ENCODE measurements at regions not wholly inside any gene's neighbourhood (a gene's known extent, or its start where the extent isn't known, plus 50 kb on each side); places are given as distances from the start of the nearest gene placed in this dataset.
"Not testable (repeated sequence)": the region's sequence is repeated elsewhere in the genome, so short reads cannot be mapped to it uniquely, and the experiment has no call there.

DNA sequence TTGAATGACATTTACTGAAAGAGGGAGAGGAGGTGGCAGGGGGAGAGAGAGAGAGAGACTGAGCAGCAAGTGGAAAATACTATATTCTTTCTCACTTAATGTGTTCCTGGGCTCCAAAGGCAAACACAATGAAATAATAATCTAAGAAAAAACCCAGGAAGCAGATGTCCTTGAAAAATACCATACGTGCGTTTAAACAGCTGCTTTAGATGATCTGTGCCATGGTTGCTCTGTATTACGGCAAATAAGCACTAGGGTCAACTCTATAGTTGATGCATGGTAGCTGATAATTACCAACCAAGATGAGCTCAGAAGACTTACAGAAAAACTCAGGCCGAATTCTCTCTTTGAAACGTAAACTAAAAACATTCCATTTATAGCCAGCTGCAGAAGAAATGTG, 410.3 kb upstream of the TBL1XR1 start:
- no peak for FAIRE-seq

DNA sequence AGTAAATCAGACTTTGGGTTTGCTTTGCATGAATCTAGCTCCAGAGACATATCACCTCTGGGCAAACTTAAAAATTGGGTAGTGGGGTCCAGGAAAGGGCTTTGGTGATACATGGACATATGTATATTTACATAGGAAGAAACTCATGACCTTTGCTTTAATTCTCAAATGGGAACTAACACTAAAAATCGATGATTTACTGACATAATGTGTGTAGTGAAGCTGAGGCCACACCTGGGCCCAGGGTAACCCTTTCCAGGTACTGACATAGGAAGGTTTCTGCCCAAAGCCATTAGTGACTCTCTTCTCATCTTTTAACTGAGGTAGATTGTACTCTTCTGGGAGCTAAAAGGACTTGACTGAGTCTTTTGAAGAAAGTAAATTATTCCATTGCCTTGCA, 411.2 kb upstream of the TBL1XR1 start:
- FAIRE-seq: no peak

DNA sequence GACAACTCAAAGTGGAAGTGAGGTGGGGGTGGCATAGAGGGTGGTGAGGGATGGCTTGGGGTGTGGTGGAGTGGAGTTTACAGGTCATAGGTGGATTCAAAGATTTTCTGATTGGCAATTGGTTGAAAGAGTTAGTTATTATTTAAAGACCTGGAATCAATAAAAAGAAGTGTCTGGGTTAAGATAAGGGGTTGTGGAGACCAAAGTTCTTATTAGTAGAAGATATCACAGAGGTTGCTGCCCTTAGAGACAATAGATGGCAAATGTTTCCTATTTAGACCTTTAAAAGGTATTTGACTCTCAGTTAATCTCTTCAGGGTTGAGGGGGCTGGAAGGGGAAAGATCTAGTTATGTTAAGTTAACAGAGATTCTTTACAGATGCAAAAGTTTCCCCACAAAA, 412.3 kb upstream of the TBL1XR1 start:
- no peak for FAIRE-seq

- no peak for FAIRE-seq
Measured at GRCh38 chr3:177610262-177610661, 413.0 kb upstream of the TBL1XR1 start.

GRCh38 chr3:177610686-177611633, 413.7 kb upstream of the TBL1XR1 start:
- no peak for FAIRE-seq

DNA sequence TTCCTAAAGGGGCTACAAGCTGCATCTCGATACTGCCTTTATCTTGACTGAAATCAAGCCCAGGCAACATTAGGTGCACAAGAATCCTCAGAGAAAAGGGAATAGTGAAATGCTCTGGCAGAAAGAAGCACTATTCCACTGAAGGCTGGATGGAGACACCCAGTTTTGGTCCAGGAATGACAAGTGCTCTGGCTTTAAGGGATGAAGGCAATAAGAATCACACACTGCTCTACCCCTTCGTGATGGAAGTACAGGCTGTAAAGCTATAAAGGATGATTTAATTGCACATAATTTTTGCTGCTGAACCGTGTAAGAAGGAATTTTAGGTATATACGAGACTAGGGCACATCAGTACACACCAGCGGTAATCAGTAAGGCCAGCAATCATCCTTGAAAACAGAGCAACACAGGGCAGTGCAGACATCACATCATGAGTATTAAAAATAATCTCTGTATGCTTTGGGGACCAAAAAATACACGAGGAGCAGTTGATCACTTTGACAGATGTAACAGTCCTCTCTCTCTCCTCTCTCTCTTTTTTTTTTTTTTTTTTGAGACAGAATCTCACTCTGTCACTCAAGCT, 414.6 kb upstream of the TBL1XR1 start:
- no peak for FAIRE-seq

DNA sequence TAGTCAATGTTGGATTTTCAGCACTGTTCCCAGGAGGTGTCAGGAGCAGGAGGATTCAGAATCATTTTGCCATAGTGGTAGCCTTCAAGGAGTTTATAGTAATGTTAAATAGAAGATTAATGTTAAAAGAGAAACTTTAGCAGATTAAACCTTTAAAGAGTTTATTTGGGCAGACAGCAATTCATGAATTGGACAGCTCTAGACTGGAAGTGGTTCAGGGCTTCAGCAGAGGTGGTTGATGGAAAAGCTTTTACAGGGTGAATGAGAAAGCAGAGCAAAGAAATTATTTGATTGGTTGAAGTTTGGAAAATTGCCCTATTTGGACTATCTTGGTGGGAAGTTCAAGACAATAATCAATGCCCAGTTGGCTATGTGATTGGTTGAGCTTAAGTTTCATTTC, 416.6 kb upstream of the TBL1XR1 start:
- no peak for FAIRE-seq

DNA sequence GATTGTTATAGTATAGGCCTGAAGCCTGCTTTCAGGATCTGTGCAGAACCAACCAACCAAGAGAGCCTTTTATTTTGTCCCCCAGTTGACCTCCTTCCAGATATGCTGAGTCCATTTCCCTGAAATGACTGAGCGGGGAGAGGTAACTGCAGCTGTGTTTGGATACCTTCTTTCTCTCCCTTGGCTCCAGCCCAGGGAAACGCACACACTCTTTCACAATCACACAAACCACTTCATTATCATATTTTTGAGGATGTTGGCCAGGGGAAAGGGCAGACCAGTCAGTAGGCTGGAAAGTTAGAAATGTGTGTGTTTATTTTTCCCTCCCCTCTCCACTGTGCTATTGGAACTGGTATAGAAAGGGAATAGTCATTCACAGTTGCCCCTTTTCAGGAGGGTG, 417.7 kb upstream of the TBL1XR1 start:
- no peak for FAIRE-seq

DNA sequence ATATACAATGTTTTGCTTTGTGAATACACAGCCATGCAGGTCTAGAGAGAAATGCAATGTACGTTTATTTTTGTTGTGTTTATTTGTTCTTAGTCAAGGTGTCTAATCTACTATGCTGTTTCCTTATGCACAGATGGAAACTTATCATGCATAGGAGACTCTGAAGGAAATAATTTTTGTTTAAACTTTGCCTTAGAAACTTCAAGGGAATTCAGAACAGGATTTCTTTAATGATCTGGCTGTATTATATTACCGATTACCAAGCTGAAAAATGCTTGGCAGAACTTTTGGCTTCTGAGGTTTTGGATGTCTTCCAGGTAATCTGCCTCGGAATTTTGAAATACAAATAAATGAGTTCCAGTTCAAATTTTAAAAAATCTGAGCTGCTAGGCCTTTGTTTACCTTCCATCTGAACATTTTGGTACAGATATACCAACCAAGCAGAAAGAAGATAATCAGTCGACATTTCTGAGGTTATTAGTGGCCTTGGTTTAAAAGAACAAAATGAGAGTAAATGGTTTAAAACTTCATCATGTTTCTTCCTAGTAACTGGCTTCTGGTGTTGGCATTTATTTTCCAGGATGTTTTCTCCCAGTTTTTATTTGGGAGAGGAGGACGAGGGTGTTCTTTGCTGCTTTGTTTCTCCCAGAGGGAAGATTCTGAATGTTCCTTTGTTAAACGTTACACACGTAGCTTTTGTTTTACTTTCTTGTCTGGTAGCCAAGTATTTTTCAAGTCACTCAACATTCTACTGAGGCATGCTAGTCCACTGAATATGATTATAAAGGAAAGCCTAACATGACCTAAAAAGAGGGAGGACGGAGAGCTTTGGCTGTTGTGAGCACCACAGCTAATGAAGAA, 421.8 kb upstream of the TBL1XR1 start:
- FAIRE-seq: peak; percentile 54

- FAIRE-seq: no peak
Measured at GRCh38 chr3:177620073-177620472, 422.8 kb upstream of the TBL1XR1 start.

DNA sequence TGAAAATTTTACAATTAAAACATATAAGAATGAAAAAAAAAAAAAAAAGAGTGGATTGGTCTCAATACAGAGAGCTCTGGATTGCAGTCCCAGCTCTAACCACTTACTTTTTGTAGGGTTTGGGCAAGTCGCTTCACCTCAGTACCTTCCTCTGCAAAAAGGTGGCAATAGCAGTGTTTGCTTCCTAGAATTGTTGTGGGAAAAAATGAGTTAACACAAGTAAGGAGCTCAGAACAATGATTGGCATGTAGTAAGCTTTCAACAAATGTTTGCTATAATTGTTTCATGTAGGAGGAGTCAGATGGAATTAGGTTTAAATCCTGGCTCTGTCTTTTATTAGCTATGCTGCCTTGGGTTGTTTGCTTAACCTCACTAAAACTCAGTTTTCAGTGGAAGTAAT, 425.2 kb upstream of the TBL1XR1 start:
- FAIRE-seq: peak; percentile 48

DNA sequence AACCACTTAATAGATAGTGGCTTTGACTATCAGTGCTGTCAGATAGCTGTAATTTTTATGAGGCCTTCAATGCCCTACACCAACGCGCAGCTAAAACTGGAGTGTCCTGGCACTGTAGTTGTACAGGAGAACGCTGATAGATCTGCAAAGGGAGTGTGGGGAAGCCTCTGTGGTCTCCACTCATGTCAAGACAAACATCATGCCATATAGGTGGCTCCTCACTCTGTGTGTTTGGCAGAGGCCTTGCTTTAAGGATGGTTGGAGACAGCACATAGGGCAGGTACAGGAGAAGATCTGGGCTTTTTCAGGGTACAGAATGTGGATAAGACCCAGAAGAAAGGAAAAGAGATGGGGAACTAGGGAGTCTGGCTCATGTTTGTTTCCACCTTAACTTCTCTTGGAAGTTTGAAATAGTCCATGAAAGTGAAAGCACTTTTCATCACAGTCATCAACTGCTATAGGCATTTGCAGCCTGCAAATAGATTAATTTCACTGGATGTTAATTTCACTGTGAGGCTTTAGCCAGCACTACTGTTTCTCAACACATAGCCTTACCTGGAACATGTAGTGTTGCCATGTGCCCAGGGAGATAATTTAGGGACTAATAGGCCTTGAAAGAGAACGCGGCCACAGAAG, 425.8 kb upstream of the TBL1XR1 start:
- FAIRE-seq: no peak

- FAIRE-seq: no peak
Measured at GRCh38 chr3:177624528-177625495, 427.5 kb upstream of the TBL1XR1 start.

DNA sequence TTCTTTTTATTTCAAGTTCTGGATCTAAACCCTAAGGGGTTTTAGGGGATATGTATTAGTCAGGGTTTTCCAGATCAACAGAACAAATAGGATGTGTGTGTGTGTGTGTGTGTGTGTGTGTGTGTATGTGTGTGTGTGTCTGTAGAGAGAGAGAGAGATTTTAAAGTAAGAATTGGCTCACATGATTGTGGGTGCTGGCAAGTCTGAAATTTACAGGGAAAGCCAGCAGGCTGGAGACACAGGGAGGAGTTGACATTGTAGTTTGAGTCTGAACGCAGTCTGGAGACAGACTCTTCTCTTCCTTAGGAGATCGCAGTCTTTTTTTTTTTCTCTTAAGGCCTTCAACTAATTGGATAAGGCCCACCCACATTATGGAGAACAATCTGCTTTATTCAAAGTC, 428.8 kb upstream of the TBL1XR1 start:
- FAIRE-seq: no peak

DNA sequence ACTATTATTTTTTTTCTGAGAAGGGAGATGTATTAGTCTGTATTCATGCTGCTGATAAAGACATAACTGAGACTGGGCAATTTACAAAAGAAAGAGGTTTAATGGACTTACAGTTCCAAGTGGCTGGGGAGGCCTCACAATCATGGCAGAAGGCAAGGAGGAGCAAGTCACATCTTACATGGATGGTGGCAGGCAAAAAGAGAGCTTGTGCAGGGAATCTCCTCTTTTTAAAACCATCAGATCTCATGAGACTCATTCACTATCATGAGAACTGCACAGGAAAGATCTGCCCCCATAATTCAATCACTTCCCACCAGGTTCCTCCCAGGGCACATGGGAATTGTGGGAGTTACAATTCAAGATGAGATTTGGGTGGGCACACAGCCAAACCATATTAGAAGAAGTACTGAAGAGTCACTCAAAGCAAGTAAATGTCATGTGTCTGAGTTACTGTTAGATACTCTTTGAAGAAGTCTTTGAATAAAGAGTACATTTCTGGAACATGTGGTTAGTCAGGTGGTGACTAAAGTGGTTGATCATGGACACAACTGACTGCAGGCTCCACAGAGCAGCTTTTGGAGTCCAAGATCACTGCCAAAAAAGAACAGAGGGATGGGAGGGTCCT, 430.9 kb upstream of the TBL1XR1 start:
- not testable (repeated sequence) for FAIRE-seq

DNA sequence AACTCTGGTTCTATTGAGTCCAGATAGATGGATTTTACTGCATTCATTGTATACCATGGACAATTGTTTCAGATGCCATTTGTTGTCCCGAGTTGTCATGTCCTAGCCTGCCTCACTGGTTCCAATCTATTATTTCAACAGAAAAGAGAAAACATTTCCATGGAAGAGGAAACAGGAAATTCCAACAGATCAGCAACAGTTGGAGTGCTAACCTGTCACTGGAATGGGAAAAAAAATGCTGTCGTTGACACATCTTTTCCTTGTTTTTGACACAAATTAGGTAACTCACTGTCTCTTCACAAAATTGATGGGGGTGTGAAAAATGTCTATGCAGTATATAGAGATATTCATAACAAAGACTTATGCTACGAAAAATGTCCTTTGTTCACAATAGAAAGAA, 432.0 kb upstream of the TBL1XR1 start:
- FAIRE-seq: no peak

DNA sequence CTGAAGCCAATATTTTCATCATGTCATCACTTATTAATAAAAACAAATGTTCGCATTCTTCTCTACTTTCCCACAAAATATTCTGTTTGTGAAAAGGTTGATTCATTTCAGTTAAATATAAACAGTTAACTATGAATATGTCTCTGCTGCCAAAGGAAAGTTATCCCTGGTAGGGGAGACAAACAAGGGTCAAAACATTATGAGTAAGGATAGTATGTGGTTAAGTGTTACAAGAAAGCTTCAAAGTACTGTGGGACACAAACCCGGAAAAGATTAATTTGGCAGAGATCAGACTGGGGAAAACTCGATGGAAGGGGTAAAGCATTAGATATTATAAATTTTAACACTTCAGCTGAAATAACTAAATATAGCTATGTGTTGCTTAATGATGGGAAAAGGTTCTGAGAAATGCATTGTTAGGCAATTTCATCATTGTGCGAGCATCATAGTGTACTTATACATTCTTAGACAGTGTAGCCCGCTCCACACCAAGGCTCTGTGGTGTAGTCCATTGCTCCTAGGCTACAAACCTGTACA, 436.5 kb upstream of the TBL1XR1 start:
- FAIRE-seq: no peak

DNA sequence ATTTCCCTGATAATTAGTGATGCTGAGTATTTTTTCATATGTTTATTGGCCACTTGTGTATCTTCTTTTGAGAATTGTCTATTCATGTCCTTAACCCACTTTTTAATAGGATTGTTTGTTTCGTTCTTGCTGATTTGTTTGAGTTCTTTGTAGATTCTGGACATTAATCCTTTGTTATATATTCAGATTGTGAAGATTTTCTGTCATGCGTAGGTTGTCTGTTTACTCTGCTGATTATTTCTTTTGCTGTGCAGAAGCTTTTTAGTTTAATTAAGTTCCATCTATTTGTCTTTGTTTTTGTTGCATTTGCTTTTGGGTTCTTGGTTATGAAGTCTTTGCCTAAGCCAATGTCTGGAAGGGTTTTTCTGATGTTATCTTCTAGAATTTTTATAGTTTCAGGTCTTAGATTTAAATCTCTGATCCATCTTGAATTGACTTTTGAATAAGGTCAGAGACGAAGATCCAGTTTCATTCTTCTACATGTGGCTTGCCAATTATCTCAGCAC, 438.4 kb upstream of the TBL1XR1 start:
- not testable (repeated sequence) for FAIRE-seq

- no peak for FAIRE-seq
Measured at GRCh38 chr3:177640319-177640965, 443.2 kb upstream of the TBL1XR1 start.

GRCh38 chr3:177641206-177641605, 443.9 kb upstream of the TBL1XR1 start:
- FAIRE-seq: no peak

Data from endometrium (tissue), 2 donors.